ENCODE measurements at regions not wholly inside any gene's neighbourhood (a gene's known extent, or its start where the extent isn't known, plus 50 kb on each side); places are given as distances from the start of the nearest gene placed in this dataset.

DNA sequence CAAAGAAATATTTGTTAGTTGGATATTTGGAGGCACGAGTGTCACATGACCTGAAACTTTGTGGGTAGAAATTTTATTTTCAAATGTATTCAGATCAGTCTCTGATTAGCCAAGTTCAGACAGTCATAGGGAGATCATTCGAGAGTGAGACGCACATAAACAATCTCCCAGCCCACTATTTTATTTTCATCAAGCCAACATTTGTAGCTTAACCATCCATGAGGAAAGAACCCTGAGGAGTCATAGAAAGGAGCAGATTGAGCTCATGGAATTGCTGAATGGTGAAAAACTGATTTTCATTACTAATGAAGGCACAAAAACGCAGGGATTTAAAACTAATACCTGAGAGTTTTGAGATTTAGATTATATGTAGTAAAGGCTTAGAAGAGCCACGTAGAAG is 548.7 kb downstream of the NSUN3 start:
- Histone ChIP-seq H3K4me3 (ENCODE audit: low read length) (no peak overlapping the region), H3K9me3 (ENCODE audit: control insufficient read depth, low read length) (no peaks in the 10 kb centered on the region), H3K27ac (ENCODE audit: low read length) (no peak overlapping the region), H3K27me3 (ENCODE audit: control insufficient read depth, insufficient read depth) (no peaks in the 10 kb centered on the region), H3K4me1 (ENCODE audit: control insufficient read depth, insufficient read depth, low read length) (no peaks in the 10 kb centered on the region)
- WGBS: 80% methylated on average over 5 of the region's 5 CpGs
- ATAC-seq (no peak), DNase-seq (no peak)
- intact Hi-C loops (cut with DNase I): no loop called here

DNA sequence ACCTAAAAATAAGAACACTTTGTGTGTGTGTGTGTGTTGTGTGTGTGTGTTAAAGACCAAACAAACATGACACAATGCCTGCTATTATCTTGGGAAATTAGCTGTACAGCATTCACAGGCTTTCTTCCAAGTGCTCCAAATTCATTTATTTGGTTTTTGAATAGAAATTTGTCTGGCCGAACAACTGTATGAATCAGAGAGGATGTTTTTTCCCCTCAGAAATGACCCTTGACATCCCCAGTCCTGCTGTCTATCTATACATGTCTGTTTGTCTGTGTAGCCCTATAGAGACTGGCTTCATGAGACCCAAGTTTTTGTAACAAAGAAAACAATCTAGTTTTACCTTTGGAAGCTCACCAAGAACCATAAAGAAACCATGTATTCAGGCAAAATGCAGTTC is 549.8 kb downstream of the NSUN3 start:
- H3K27me3 ChIP-seq (ENCODE audit: control insufficient read depth, insufficient read depth): no peaks in the 10 kb centered on the region
- no peaks in the 10 kb centered on the region for H3K9me3 ChIP-seq (ENCODE audit: control insufficient read depth, low read length)
- no peaks in the 10 kb centered on the region for H3K4me1 ChIP-seq (ENCODE audit: control insufficient read depth, insufficient read depth, low read length)
- H3K27ac ChIP-seq (ENCODE audit: low read length): no peak overlapping the region
- 52% methylated on average over 1 of the region's 1 CpG for WGBS
- H3K4me3 ChIP-seq (ENCODE audit: low read length): no peak overlapping the region
- intact Hi-C loops (cut with DNase I): no loop called here
- DNase-seq (no peak), ATAC-seq (no peak)

DNA sequence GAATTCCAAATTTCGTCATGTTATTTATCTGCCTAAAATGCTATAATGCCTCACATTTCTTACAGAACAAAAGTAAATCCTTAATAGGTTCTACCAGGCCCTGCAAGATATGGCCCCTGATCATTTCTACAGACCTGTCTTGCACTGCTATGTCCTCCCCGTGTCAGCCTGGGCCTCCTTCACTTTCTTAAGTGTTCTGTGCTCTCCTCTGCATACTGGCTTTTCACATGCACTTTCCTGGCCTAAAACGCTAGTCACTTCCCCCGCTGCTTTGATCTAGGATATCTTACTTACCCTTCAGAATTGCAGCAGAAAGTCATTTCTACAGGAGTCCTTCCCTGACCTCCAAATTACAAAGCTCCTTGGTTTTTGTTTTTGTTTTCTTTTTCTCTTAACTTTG is 551.3 kb downstream of the NSUN3 start:
- 73% methylated on average over 4 of the region's 4 CpGs for whole genome bisulfite sequencing
- no peaks in the 10 kb centered on the region for H3K27me3 ChIP-seq (ENCODE audit: control insufficient read depth, insufficient read depth)
- intact Hi-C loops (cut with DNase I): no loop called here
- H3K27ac ChIP-seq (ENCODE audit: low read length): no peak overlapping the region
- H3K9me3 ChIP-seq (ENCODE audit: control insufficient read depth, low read length): no peaks in the 10 kb centered on the region
- DNase-seq (no peak), ATAC-seq (no peak)
- no peaks in the 10 kb centered on the region for H3K4me1 ChIP-seq (ENCODE audit: control insufficient read depth, insufficient read depth, low read length)
- no peak overlapping the region for H3K4me3 ChIP-seq (ENCODE audit: low read length)

DNA sequence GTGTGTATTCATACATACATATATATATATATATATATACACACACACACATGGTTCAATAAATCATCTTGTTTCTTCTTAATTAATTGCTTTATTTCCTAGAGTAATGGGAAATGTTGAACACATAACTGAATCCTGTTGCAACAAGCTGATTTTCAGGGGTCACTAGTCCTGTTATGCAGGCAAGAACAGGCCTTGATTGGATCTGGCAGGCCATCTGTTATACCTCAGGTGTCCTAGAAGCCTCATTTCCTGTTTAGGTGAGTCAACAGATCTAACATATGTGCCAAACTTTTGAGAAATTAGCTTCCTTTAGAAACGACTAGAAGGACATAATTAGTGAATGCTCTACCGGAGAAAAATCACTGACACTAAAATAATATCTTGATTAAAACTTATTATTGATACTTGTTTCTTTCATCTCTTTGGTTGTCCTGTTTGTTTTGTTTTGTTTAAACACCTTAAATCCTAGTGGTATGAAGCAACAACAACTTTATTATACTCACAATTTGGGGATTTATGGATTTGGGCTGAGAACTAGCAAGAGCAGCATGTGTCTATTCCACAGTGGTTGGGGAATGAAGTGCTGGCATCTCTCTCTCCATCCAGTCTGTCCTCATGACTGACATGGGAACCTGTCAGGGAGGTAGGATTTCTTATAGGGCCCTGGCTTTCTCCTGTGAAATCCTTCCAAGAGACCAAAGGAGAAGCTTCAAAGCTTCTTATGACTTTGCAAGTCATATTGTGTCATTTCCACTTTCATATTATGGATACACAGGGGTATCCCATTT is 552.6 kb downstream of the NSUN3 start:
- no peaks in the 10 kb centered on the region for H3K4me1 ChIP-seq (ENCODE audit: control insufficient read depth, insufficient read depth, low read length)
- H3K27me3 ChIP-seq (ENCODE audit: control insufficient read depth, insufficient read depth): no peaks in the 10 kb centered on the region
- intact Hi-C loops (cut with DNase I): no loop called here
- ATAC-seq: no peak
- no peak for DNase-seq
- 44% methylated on average over 2 of the region's 2 CpGs for WGBS
- H3K27ac ChIP-seq (ENCODE audit: low read length): no peak overlapping the region
- H3K4me3 ChIP-seq (ENCODE audit: low read length): no peak overlapping the region
- no peaks in the 10 kb centered on the region for H3K9me3 ChIP-seq (ENCODE audit: control insufficient read depth, low read length)

DNA sequence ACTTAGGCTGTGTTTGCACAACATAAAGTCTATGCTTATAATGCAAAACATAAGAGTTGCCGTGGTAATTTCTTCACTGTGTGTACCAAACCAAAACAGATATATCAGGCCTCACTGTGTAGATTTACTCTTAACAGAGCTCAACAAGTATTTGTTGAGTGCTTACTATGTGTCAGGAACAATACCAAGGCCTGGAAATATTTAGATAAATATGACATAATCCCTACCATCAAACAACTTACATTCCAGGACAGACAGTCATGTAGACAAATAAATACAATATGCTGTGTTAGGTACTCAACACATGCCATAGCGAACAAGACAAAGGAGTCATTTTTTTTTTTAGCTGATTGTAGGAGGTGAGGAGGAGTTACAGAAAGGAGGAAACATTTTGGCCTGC is 554.0 kb downstream of the NSUN3 start:
- intact Hi-C loops (cut with DNase I): no loop called here
- H3K4me3 ChIP-seq (ENCODE audit: low read length): no peak overlapping the region
- no peaks in the 10 kb centered on the region for H3K9me3 ChIP-seq (ENCODE audit: control insufficient read depth, low read length)
- DNase-seq: no peak
- no peak for ATAC-seq
- H3K4me1 ChIP-seq (ENCODE audit: control insufficient read depth, insufficient read depth, low read length): no peaks in the 10 kb centered on the region
- H3K27me3 ChIP-seq (ENCODE audit: control insufficient read depth, insufficient read depth): no peaks in the 10 kb centered on the region
- 73% methylated on average over 2 of the region's 2 CpGs for WGBS
- no peak overlapping the region for H3K27ac ChIP-seq (ENCODE audit: low read length)

DNA sequence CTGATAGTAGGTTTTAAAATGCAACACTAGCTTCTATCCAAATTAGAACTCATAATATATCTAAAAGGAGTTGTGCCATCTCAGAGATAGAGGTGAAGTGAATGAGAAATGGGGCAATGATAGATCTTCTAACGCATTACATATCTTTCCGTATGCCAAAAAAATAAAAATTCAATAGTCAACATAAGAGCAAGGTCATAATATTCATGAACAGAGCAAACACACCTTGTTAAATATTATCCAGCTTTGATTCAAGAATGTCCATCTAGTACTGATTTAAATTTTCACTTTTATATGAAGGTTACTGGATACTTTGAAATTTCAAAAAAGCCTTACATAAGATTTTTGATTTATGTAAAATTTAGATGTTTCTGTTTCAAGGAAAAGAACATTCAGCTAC is 554.5 kb downstream of the NSUN3 start:
- intact Hi-C loops (cut with DNase I): no loop called here
- Histone ChIP-seq H3K27ac (ENCODE audit: low read length) (no peak overlapping the region), H3K4me3 (ENCODE audit: low read length) (no peak overlapping the region), H3K9me3 (ENCODE audit: control insufficient read depth, low read length) (no peaks in the 10 kb centered on the region), H3K4me1 (ENCODE audit: control insufficient read depth, insufficient read depth, low read length) (no peaks in the 10 kb centered on the region), H3K27me3 (ENCODE audit: control insufficient read depth, insufficient read depth) (no peaks in the 10 kb centered on the region)
- no peak for ATAC-seq
- WGBS: 92% methylated on average over 2 of the region's 2 CpGs
- DNase-seq: no peak

DNA sequence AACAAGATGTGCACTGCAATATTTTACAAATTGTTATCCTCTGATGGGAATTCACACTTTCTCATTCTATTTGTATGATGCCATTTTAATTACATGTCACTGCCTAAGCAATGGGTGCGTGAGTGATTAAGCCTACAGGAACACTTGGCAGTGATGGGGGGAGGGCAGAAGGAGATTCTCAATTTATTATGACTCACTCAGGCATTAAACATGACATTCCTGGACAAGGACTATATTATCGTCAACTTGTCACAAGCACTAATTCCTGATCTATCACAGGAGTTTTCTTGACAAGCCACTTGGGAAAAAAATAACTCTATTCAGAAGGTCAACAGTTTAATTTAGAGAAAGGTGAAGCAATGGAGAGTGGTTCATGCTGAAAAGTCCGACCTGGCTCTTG is 556.8 kb downstream of the NSUN3 start:
- WGBS: 61% methylated on average over 3 of the region's 3 CpGs

DNA sequence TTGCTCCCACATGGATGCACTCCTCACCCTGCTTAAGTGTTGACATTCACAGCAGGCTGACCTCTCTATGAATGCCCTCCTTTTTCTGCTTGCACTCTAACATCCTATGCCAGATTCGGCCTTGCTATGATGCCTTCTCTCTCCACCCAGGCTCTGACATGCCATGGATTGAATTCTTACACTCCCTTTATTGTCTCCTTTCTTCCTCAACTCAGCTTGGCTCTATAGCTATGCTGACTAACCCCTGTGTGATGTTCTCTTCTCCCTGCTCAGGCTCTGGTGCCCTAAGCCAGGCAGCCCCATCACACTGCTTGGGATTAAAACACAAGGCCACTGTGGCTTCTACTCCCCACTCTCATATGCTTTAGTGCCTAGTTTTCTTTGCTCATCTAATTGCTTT is 563.7 kb downstream of the NSUN3 start:
- DNase-seq (no peak), ATAC-seq (no peak)
- no peaks in the 10 kb centered on the region for H3K27me3 ChIP-seq (ENCODE audit: control insufficient read depth, insufficient read depth)
- 21% methylated on average over 1 of the region's 1 CpG for WGBS
- H3K4me3 ChIP-seq (ENCODE audit: low read length): no peak overlapping the region
- no peaks in the 10 kb centered on the region for H3K4me1 ChIP-seq (ENCODE audit: control insufficient read depth, insufficient read depth, low read length)
- H3K9me3 ChIP-seq (ENCODE audit: control insufficient read depth, low read length): no peaks in the 10 kb centered on the region
- no peak overlapping the region for H3K27ac ChIP-seq (ENCODE audit: low read length)
- intact Hi-C loops (cut with DNase I): no loop called here

More for the DNA sequence above, 556.8 kb downstream of the NSUN3 start:
- no peak for DNase-seq
- Histone ChIP-seq H3K27ac (ENCODE audit: low read length) (no peak overlapping the region), H3K4me3 (ENCODE audit: low read length) (no peak overlapping the region), H3K4me1 (ENCODE audit: control insufficient read depth, insufficient read depth, low read length) (no peaks in the 10 kb centered on the region), H3K27me3 (ENCODE audit: control insufficient read depth, insufficient read depth) (no peaks in the 10 kb centered on the region), H3K9me3 (ENCODE audit: control insufficient read depth, low read length) (no peaks in the 10 kb centered on the region)
- ATAC-seq: no peak
- intact Hi-C loops (cut with DNase I): no loop called here

DNA sequence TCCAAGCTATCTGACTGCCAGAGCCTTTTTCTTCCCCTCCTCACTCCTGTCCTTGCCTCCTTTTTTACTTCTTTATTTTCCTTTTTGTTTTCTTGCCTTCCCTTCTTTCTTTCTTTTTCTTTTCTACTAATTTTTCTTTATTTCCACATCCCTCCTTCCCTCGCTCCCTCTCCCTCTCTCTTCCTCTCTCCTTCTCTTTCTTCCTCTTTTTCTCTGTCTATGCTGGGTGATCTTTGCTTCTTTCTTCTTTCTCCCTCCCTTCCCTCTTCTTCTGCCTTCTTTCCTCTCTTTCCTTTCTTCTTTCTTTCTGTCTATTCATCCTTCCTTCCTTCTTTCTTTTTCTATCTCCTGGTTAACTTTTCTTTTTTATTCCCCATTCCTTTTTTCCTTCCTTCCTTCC is 564.8 kb downstream of the NSUN3 start:
- ATAC-seq: no peak

DNA sequence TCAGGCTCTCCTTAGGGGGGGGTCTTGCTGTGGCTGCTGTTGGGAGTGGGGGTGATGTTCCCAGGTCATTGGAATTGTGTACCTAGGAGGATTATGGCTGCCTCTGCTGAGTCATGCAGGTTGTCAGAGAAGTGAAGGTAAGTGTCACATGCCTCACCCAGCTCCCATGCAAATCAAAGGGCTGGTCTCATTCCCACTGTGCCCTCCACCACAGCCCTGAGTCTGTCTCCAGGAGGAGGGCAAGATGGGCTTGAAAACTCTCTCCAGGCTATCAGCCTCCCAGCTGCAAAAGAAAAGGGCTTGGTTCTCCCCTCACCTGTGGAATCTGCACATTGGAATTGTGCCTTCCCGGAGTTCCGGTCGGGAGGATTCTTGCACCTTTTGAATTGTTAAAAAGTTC is 580.5 kb downstream of the NSUN3 start:
- H3K4me1 ChIP-seq (ENCODE audit: control insufficient read depth, insufficient read depth, low read length): no peaks in the 10 kb centered on the region
- no peak overlapping the region for H3K27ac ChIP-seq (ENCODE audit: low read length)
- no peaks in the 10 kb centered on the region for H3K27me3 ChIP-seq (ENCODE audit: control insufficient read depth, insufficient read depth)
- H3K4me3 ChIP-seq (ENCODE audit: low read length): no peak overlapping the region
- DNase-seq (no peak), ATAC-seq (no peak)
- peaks cover 3% of the 10 kb centered on the region for H3K9me3 ChIP-seq (ENCODE audit: control insufficient read depth, low read length)
- 89% methylated on average over 3 of the region's 3 CpGs for WGBS
- intact Hi-C loops (cut with DNase I): no loop called here

More for the DNA sequence above, 564.8 kb downstream of the NSUN3 start:
- no peaks in the 10 kb centered on the region for H3K27me3 ChIP-seq (ENCODE audit: control insufficient read depth, insufficient read depth)
- WGBS: 87% methylated on average over 1 of the region's 1 CpG
- H3K4me1 ChIP-seq (ENCODE audit: control insufficient read depth, insufficient read depth, low read length): no peaks in the 10 kb centered on the region
- H3K27ac ChIP-seq (ENCODE audit: low read length): no peak overlapping the region
- no peak for DNase-seq
- H3K4me3 ChIP-seq (ENCODE audit: low read length): no peak overlapping the region
- intact Hi-C loops (cut with DNase I): no loop called here
- H3K9me3 ChIP-seq (ENCODE audit: control insufficient read depth, low read length): no peaks in the 10 kb centered on the region

DNA sequence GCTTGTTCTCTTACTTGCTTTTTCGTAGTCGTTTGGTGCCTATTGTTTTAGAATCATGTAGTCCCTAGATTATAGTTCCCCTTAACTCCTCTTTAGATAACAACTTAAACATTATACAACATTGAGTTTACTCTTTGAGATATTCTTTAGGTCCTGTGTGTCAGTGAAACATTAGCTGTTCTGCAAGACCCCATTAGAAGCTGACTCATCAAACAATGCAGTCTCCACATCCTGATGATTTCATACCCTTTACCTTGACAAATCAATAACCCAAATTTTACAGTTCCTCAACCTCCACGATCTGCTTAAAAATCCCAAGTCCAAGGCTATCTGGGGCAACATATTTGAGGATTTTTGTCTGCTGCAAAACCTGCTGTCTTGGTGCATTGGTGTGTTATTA is 582.9 kb downstream of the NSUN3 start:
- 63% methylated on average over 3 of the region's 3 CpGs for WGBS
- Histone ChIP-seq H3K4me1 (ENCODE audit: control insufficient read depth, insufficient read depth, low read length) (no peaks in the 10 kb centered on the region), H3K9me3 (ENCODE audit: control insufficient read depth, low read length) (peaks cover 3% of the 10 kb centered on the region), H3K27ac (ENCODE audit: low read length) (no peak overlapping the region), H3K4me3 (ENCODE audit: low read length) (no peak overlapping the region), H3K27me3 (ENCODE audit: control insufficient read depth, insufficient read depth) (no peaks in the 10 kb centered on the region)
- DNase-seq (no peak), ATAC-seq (no peak)
- intact Hi-C loops (cut with DNase I): no loop called here

DNA sequence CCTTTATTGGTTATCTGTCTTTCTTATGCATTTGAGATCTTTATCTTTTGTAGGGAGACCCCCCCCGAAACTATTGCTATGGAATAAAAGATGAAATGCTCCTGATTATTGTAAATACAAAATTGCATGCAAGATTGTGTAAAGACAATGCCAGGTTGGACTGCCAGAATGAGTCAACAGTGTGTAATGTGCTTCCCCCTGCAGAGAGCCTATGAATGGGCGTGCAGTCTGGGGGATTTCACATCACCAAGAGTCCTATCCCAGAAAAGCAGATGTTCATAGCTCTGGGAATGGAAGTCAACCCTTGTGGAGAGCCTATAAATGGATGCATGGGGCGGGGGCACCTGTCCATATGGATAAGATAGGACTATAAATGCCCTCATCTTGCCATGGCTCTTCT is 584.3 kb downstream of the NSUN3 start:
- Histone ChIP-seq H3K9me3 (ENCODE audit: control insufficient read depth, low read length) (peaks cover 3% of the 10 kb centered on the region), H3K27me3 (ENCODE audit: control insufficient read depth, insufficient read depth) (no peaks in the 10 kb centered on the region), H3K27ac (ENCODE audit: low read length) (no peak overlapping the region), H3K4me3 (ENCODE audit: low read length) (no peak overlapping the region), H3K4me1 (ENCODE audit: control insufficient read depth, insufficient read depth, low read length) (no peaks in the 10 kb centered on the region)
- 55% methylated on average over 3 of the region's 3 CpGs for WGBS
- DNase-seq (no peak), ATAC-seq (no peak)
- intact Hi-C loops (cut with DNase I): no loop called here
